Neural cell (in vitro differentiated cells): ENCODE measurements at regions not wholly inside any gene's neighbourhood (a gene's known extent, or its start where the extent isn't known, plus 50 kb on each side); places are given as distances from the start of the nearest gene placed in this dataset.

Experiments used
- H2AFZ ChIP-seq: fragments of 200-600, 300-800 bp; sonication (generic), shearing (Covaris generic); 2 replicates; pipeline ENCODE4 v1.6.0; 2014; ENCODE audit warnings: low read depth, mild to moderate bottlenecking, antibody characterized with exemption, low read length, moderate library complexity
- H3F3A ChIP-seq: fragments of 200-600 bp; shearing (Covaris generic); 2 replicates; pipeline ENCODE4 v1.6.1; 2016; ENCODE audit warnings: mild to moderate bottlenecking, moderate library complexity, mixed read lengths, antibody characterized with exemption, low read length; ENCODE audit not compliant: insufficient read depth, poor library complexity, severe bottlenecking
- H3K27ac ChIP-seq: fragments of 200-600, 300-800 bp; sonication (generic), shearing (Covaris generic); 2 replicates; pipeline ENCODE4 v1.5.1; 2014; ENCODE audit warnings: mild to moderate bottlenecking, low read length, moderate library complexity
- H3K27me3 ChIP-seq: fragments of 300-800, 200-600 bp; sonication (generic), shearing (Covaris generic); 2 replicates; pipeline ENCODE4 v1.6.0; 2014; ENCODE audit warnings: mild to moderate bottlenecking, low read depth, low read length, moderate library complexity; ENCODE audit not compliant: insufficient read depth
- H3K36me3 ChIP-seq: fragments of 300-800, 200-600 bp; sonication (generic), shearing (Covaris generic); 2 replicates; pipeline ENCODE4 v1.5.1; 2014; ENCODE audit warnings: mild to moderate bottlenecking, antibody characterized with exemption, low read length, moderate library complexity; ENCODE audit not compliant: insufficient read depth
- H3K4me2 ChIP-seq: fragments of 300-800, 200-600 bp; sonication (generic), shearing (Covaris generic); 2 replicates; pipeline ENCODE4 v1.6.0; 2014; ENCODE audit warnings: mild to moderate bottlenecking, low read length
- H3K4me3 ChIP-seq: fragments of 300-800, 200-600 bp; sonication (generic), shearing (Covaris generic); 2 replicates; pipeline ENCODE4 v1.5.1; 2014; ENCODE audit warnings: mild to moderate bottlenecking, low read length, moderate library complexity
- H3K79me2 ChIP-seq: fragments of 200-600 bp; shearing (Covaris generic); replicated peaks from 2 replicates; pipeline ENCODE4 v1.6.0; 2014; ENCODE audit warnings: mild to moderate bottlenecking, low read length, moderate library complexity; ENCODE audit not compliant: insufficient read depth
- H3K9ac ChIP-seq: fragments of 300-800, 200-600 bp; sonication (generic), shearing (Covaris generic); 2 replicates; pipeline ENCODE4 v1.6.1; 2016; ENCODE audit warnings: mild to moderate bottlenecking, low read length, mixed read lengths
- H3K9me2 ChIP-seq: fragments of 200-600 bp; shearing (Covaris generic); 2 replicates; pipeline ENCODE4 v1.6.1; 2016; ENCODE audit warnings: mild to moderate bottlenecking, low read length, mixed read lengths; ENCODE audit not compliant: insufficient read depth
- H3K9me3 ChIP-seq: fragments of 200-600, 300-800 bp; sonication (generic), shearing (Covaris generic); 2 replicates; pipeline ENCODE4 v1.6.1; 2016; ENCODE audit warnings: mild to moderate bottlenecking, mixed run types, low read length, moderate library complexity, mixed read lengths
- H4K20me1 ChIP-seq: fragments of 200-600 bp; shearing (Covaris generic); 2 replicates; pipeline ENCODE4 v1.6.1; 2016; ENCODE audit warnings: mild to moderate bottlenecking, mixed run types; ENCODE audit not compliant: insufficient read depth
- CTCF ChIP-seq: fragments of 450-650 bp; IDR thresholded peaks from 2 replicates; pipeline ENCODE4 v1.5.1; 2014; ENCODE audit warnings: antibody characterized with exemption, mild to moderate bottlenecking, moderate library complexity; ENCODE audit not compliant: poor library complexity, severe bottlenecking
- EP300 ChIP-seq: fragments of 450-650 bp; conservative IDR thresholded peaks from 2 replicates; pipeline ENCODE4 v1.6.1; 2014; ENCODE audit warnings: antibody characterized with exemption, mild to moderate bottlenecking, moderate library complexity; ENCODE audit not compliant: poor library complexity, severe bottlenecking
- EZH2 ChIP-seq: fragments of 200-600, 300-800 bp; shearing (Covaris generic), sonication (generic); IDR thresholded peaks from 2 replicates; pipeline ENCODE4 v1.6.1; 2014; ENCODE audit warnings: antibody characterized with exemption, low read length, borderline replicate concordance, mild to moderate bottlenecking; ENCODE audit not compliant: insufficient read depth, poor library complexity, severe bottlenecking
- MXI1 ChIP-seq: fragments of 450-650 bp; conservative IDR thresholded peaks from 2 replicates; pipeline ENCODE4 v1.6.1; 2014; ENCODE audit warnings: antibody characterized with exemption, mild to moderate bottlenecking; ENCODE audit not compliant: poor library complexity, severe bottlenecking
- POLR2AphosphoS5 ChIP-seq: IDR thresholded peaks from 2 replicates; pipeline ENCODE4 v1.6.1; 2012
- RAD21 ChIP-seq: fragments of 450-650 bp; conservative IDR thresholded peaks from 2 replicates; pipeline ENCODE4 v1.6.1; 2014; ENCODE audit warnings: antibody characterized with exemption, mild to moderate bottlenecking, moderate library complexity
- REST ChIP-seq: IDR thresholded peaks from 2 replicates; pipeline ENCODE4 v1.6.1; 2012; ENCODE audit warnings: borderline replicate concordance
- SMC3 ChIP-seq: fragments of 450-650 bp; conservative IDR thresholded peaks from 2 replicates; pipeline ENCODE4 v1.6.1; 2014; ENCODE audit warnings: antibody characterized with exemption, mild to moderate bottlenecking, moderate library complexity; ENCODE audit not compliant: poor library complexity
- TAF1 ChIP-seq: IDR thresholded peaks from 2 replicates; pipeline ENCODE4 v1.6.1; 2012; ENCODE audit warnings: low read depth

DNA sequence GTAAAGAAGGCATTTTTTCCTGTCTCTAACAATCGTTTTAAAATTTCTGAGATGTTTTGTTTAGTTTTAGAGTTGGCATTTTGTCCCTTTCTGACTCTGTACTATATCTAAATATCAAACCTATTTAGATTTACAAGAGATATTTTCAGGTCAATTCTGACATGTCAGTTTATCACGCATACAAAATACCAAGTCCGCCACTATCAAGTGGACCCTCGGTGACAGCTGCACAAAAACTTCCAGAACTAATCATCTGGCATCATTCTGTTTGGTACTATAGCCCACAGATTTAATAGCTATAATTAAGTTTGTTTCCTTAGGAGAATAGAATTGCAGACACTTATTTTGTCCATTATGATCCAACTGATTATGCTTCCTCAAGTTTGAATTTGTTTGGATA, 1278.2 kb downstream of the CDH12 start:
- H3K27ac ChIP-seq, result no peak overlapping the region
- H3K36me3 ChIP-seq, result no peaks in the 10 kb centered on the region
- H3K9me2 ChIP-seq, result no peaks in the 10 kb centered on the region
- no peaks in the 10 kb centered on the region for H3F3A ChIP-seq
- H4K20me1 ChIP-seq, result no peaks in the 10 kb centered on the region
- H3K9ac ChIP-seq, result no peak overlapping the region
- TF ChIP-seq CTCF, result no peak
- no peak for TF ChIP-seq POLR2AphosphoS5
- no peak for TF ChIP-seq EP300
- TF ChIP-seq SMC3, result no peak
- no peak for TF ChIP-seq REST
- TF ChIP-seq MXI1, result no peak
- TF ChIP-seq TAF1, result no peak
- no peak for TF ChIP-seq RAD21
- no peak for TF ChIP-seq EZH2
- H3K9me3 ChIP-seq, result no peaks in the 10 kb centered on the region
- H2AFZ ChIP-seq, result no peak overlapping the region
- H3K4me2 ChIP-seq, result no peak overlapping the region
- no peaks in the 10 kb centered on the region for H3K27me3 ChIP-seq
- H3K79me2 ChIP-seq, result no peaks in the 10 kb centered on the region
- H3K4me3 ChIP-seq, result no peak overlapping the region

DNA sequence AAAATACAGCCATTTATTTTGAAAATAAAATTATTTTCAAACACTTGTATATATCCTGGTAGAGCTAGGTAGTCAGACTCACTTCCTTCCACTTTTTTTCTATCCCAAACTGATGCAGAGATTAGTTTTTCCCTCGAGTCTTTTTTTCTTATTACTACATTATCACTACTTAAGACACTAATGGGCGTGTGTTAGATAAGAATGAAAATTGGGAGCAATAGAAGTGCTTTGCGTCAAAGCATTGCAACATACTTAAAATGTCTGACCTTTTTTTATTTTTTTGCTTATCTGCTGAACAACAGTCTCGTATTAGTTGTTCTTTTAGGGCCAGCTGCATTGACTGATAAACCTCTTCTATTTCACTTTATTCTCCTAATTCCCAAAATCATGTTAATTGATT, 1278.7 kb downstream of the CDH12 start:
- no peaks in the 10 kb centered on the region for H3K9me3 ChIP-seq
- TF ChIP-seq EZH2 (no peak), POLR2AphosphoS5 (no peak), CTCF (no peak), MXI1 (no peak)
- no peaks in the 10 kb centered on the region for H3K9me2 ChIP-seq
- H2AFZ ChIP-seq, result no peak overlapping the region
- H3F3A ChIP-seq, result no peaks in the 10 kb centered on the region
- H3K36me3 ChIP-seq, result no peaks in the 10 kb centered on the region
- H3K79me2 ChIP-seq, result no peaks in the 10 kb centered on the region
- no peak overlapping the region for H3K9ac ChIP-seq
- H4K20me1 ChIP-seq, result no peaks in the 10 kb centered on the region
- no peaks in the 10 kb centered on the region for H3K27me3 ChIP-seq
- no peak overlapping the region for H3K4me2 ChIP-seq
- H3K27ac ChIP-seq, result no peak overlapping the region
- H3K4me3 ChIP-seq, result no peak overlapping the region
